GM18519 (cell line): ENCODE measurements at regions not wholly inside any gene's neighbourhood (a gene's known extent, or its start where the extent isn't known, plus 50 kb on each side); places are given as distances from the start of the nearest gene placed in this dataset.

ENCODE experiments used
- ATAC-seq: cut with Tn5 transposase; IDR thresholded peaks from one replicate; pipeline ENCODE4 v1.9.1; 2021; ENCODE audit warnings: mild to moderate bottlenecking, moderate library complexity; ENCODE audit not compliant: unreplicated experiment, low FRiP score

- ATAC-seq: no peak
These were observed 201.4 kb downstream of the CCNG2 start for GRCh38 chr4:77358315-77358928.

- ATAC-seq: no peak
These were observed 203.4 kb downstream of the CCNG2 start for GRCh38 chr4:77360451-77360850.

GRCh38 chr4:77366876-77367275 is 209.9 kb downstream of the CCNG2 start:
- ATAC-seq: peak; percentile 70

GRCh38 chr4:77367638-77368037 is 210.6 kb downstream of the CCNG2 start:
- ATAC-seq: no peak

DNA sequence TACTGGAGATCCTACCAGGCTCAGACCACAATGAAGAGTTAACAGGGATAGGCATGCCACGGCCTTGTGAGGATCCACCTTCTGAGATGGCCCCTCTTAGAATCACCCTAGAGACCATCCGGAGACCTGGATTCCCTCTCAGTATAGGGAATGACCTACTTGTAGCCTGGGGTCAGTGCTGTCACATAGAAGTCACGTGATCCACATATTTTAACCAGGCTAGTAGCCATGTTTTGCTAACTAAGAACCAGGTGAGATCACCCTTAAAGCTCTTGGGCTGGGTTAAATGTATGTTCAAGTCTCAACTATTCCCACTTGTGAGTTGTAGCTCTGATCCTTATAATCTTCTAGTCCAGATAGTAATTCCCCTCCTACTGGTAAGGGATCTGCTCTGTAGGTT is 215.4 kb downstream of the CCNG2 start:
- ATAC-seq: no peak

DNA sequence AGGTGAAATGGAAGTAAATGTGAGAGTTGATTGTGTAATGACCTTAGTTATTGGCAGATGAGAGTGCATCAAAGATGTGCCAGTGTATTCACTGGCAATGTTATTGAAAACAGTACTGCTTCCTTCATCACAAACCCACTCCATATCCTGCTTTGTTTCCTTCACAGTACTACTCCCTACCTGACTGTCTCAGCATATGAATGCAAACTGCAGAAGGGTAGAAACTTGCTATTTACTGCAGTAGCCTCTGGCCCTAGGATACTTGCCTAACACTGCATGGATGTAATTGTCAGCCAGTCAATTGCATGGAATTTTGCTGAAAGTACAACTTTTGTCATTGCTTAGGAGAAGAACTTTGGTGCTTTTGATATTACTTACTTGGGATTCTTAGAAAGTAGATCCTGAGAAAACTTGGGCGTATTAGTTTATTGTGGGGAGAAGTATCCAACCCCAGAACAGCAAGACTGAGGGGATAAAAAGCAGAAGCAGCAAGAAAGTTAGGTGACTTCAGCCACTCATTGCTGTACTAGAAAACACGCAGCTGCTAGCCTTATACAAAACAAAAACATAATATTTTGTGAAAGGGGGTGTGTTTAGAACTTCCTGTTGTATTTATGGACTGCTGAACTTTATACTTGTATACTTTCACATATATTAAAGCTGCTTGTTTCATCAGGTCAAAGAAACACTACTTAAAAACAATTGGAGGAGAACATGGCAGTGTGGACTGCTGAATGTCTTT is 219.0 kb downstream of the CCNG2 start:
- no peak for ATAC-seq

DNA sequence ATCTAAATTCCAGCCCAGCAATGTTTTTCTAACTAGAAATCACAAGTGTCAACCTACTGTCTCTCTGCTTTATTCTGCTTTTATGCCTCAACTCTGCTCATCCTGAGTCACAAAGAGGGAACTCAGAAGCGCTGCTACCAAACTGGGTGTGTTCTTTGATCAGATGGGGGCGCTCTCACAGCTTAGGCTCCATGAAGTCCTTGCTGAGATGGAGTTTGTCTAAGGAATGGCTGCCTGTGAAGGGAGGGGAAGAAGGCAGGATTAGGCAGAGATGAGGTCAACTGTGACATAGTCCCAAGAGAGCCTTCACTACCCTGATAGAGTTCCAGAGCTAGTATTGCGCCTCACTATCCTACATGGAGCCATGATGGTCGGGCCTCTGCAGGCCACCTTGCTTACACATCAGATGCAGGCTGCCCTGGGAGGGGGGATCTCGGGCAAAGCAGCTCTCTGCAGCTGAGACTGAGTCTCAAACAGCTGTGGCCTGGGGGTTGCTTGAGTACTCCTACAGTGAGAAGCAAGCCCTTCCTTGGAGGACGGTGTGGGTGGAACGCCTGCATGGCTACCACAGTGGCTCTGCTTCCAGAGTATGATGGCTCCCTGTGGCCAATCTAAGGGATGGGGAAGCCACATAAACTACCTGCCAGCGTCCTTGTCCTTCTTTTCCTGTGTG is 219.9 kb downstream of the CCNG2 start:
- ATAC-seq: no peak

GRCh38 chr4:77384094-77384493 is 221.5 kb upstream of the CXCL13 start:
- no peak for ATAC-seq

DNA sequence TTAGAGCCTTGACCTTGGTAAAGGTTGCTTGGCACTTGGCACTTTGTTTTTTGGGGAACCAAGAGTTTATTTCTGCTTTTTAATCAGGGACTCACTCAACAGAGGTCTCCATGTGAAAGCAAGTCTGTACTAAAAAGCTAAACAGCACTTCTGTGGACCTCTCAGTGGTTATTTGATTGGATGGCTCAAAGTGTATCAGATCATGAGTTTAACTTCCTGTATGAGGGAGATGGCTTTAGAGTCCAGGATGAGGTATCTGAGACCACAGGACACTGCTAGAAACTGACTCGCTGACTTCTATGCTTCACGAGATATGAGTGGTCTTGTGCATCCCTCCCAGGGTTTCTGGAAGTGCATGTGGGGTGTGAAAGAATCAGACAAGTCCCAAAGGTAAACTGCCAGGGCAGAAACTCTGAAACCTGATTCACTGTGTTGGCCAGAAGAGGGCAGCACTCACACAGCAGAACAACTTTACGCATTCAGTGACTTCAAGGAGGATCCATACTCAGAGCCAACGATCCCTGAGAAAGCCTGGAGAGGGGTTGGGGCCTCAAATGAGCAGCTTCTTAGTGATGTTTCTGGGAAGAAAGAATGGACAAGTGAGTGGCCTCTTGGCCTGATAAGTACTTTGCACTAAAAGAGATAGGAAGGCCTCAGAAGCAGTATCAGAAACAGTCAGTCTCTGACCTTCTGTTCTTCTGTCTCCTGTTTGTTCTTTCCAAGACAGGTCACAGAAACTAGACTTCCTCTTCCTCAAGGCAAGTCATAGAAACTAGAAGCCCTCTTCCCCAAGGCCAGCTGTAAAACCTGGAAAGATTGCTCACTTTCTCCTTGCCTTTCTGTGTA is 220.3 kb upstream of the CXCL13 start:
- ATAC-seq: no peak

DNA sequence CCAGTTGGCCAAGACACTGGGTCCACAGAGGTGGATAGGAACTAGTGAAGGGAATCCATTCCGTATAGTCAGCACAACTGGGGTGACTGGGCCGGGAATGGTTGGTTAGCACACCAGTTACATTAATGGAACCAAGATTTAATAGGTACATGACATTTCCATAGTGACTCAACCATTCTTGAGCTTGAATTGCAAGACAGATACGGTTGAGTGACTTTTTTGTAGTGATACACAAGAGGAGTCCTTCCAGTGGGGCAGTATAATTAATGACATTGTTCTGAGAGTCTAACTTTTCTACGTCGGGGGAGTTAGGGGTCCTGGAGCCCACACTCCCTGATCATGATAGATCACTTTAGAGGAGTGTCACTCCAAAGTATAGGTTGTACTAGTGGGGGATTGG is 211.6 kb upstream of the CXCL13 start:
- ATAC-seq: no peak

GRCh38 chr4:77395481-77395880 is 210.1 kb upstream of the CXCL13 start:
- ATAC-seq: no peak

- ATAC-seq: no peak
These were observed 207.4 kb upstream of the CXCL13 start for GRCh38 chr4:77398256-77398655.

DNA sequence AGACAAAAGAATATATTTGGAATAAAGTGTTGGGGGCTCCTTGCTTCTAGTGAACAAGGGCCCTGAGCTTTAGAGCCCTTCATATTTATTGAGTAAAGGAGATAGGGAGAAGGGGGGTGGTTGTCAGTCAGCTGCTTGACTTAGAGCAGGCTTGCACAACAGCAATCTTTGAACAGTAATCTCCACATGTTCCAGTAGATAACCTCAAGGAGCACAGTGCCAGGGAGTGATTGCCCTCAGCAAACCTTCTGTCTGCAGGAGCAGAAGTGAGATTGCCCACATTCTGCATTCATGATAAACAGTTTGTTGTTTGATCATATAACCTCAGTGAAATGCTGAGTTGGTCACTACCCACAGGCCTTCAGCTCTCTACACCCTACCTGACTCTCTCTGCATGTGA is 205.8 kb upstream of the CXCL13 start:
- no peak for ATAC-seq

DNA sequence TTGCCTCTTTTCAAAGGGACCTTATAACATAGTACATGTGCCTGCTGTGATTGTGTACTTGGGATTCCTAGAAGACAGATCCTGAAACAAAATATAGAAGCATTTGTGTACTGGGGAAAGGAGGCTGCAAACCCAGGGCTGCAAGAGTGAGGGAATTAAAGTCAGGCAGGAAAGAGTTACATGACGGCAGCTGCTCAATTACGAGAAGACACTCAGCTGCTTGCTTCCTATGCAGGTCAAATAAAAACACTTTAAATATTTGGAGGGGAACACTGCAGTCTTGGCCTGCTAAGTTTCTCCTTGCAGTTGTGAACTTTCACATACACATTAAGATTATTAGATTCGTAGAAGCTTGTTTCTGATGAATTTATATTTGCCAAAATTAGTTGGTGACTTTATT is 191.9 kb upstream of the CXCL13 start:
- no peak for ATAC-seq

DNA sequence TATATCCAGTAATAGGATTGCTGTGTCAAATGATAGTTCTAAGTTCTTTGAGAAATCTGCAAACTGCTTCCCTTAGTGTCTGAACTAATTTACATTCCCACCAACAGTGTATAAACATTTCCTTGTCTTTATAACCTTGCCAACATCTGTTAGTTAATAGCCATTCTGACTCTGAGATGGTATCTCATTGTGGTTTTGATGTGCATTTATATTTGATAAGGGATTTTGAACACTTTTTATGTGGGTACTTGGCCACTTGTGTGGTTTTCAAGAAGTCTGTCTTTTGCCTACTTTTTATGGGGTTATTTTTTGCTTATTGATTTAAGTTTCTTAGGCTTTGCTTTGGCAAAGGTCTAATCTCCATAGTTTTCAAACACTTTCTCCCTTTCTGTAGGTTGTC is 189.9 kb upstream of the CXCL13 start:
- ATAC-seq: no peak

DNA sequence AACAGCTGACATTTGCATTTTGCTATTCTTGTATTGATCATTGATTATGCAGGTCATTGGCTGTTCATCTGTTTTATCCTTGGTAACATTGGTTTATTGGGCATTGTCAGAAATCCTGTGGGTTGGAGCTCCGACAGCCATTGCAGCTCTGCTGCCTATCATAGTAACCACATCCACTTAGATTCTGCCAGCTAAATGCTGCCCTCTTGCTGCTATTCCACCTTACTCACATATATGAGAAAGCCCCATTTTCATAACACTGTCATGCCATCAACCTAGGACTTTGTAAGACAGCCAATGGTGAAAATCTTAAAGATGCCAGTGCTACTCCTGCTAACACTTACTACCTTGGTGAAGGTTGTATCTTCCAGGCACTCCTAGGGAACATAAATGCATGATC is 187.3 kb upstream of the CXCL13 start:
- no peak for ATAC-seq

- ATAC-seq: no peak
These were observed 174.8 kb upstream of the CXCL13 start for GRCh38 chr4:77430847-77431246.

- ATAC-seq: no peak
These were observed 174.1 kb upstream of the CXCL13 start for GRCh38 chr4:77431546-77431945.

- no peak for ATAC-seq
These were observed 172.8 kb upstream of the CXCL13 start for GRCh38 chr4:77432717-77433417.

- ATAC-seq: peak; percentile 58
These were observed 172.2 kb upstream of the CXCL13 start for GRCh38 chr4:77433418-77433733.
